Thyroid gland (tissue), 4 donors: ENCODE measurements at regions not wholly inside any gene's neighbourhood (a gene's known extent, or its start where the extent isn't known, plus 50 kb on each side); places are given as distances from the start of the nearest gene placed in this dataset.
"Not testable (repeated sequence)": the region's sequence is repeated elsewhere in the genome, so short reads cannot be mapped to it uniquely, and the experiment has no call there.

Experiments
- DNase-seq, 2 donors: peaks; one replicate each; pipeline ENCODE4 v3.0.0-alpha.2; 2019
- H3K27ac ChIP-seq, 3 donors: fragments of 200-600 bp; sonication (generic); 1 replicate in 2 of 3; 2 replicates in 1 of 3; pipeline ENCODE4 v1.5.1; 2016 to 2019; ENCODE audit warnings: mild to moderate bottlenecking in 1 of 3, moderate library complexity in 1 of 3
- H3K27me3 ChIP-seq: fragments of 200-600 bp; sonication (generic); one replicate; pipeline ENCODE4 v1.5.1; 2019
- H3K36me3 ChIP-seq, 2 donors: fragments of 200-600 bp; sonication (generic); one replicate each; pipeline ENCODE4 v1.5.1; 2016 to 2019
- H3K4me1 ChIP-seq, 2 donors: fragments of 200-600 bp; sonication (generic); one replicate each; pipeline ENCODE4 v1.5.1; 2017 to 2019
- H3K4me3 ChIP-seq, 3 donors: fragments of 200-600 bp; sonication (generic); replicated peaks in 1 of 3; 1 replicate in 2 of 3; 2 replicates in 1 of 3; pipeline ENCODE4 v1.5.1; 2016; ENCODE audit warnings: mild to moderate bottlenecking in 1 of 3
- H3K9me3 ChIP-seq: fragments of 200-600 bp; sonication (generic); one replicate; pipeline ENCODE4 v1.5.1; 2017
- CTCF ChIP-seq, 6 experiments: fragments of 200-600 bp in 3 of 6; fragments of 450-650 bp in 3 of 6; sonication (generic) in 3 of 6; IDR thresholded peaks; one replicate each; pipeline ENCODE4 v1.5.1; 2016 to 2019; ENCODE audit warnings: antibody characterized with exemption in 6 of 6, mild to moderate bottlenecking in 2 of 6, inconsistent platforms in 1 of 6, moderate library complexity in 1 of 6
- POLR2A ChIP-seq, 2 donors: fragments of 450-650 bp; IDR thresholded peaks; one replicate each; pipeline ENCODE4 v1.6.1; 2017; ENCODE audit warnings: antibody characterized with exemption in 2 of 2, mild to moderate bottlenecking in 2 of 2, moderate library complexity in 1 of 2
- WGBS, 2 donors: methylation state at CpG; one replicate each; pipeline ENCODE4 v1.1.5; 2017; 5-methylcytosine and 5-hydroxymethylcytosine counted together
- intact Hi-C: fragments of 100-400 bp; cut with DNase I; formaldehyde crosslinking; loops from one replicate; pipeline ENCODE4 v1.15.1; 2023

GRCh38 chr6:167557675-167558074 lies 232.8 kb downstream of the TTLL2 start:
- H3K27me3 ChIP-seq, result no peaks in the 10 kb centered on the region
- H3K4me3 ChIP-seq, result no peak overlapping the region
- no peaks in the 10 kb centered on the region for H3K4me1 ChIP-seq
- DNase-seq, result no peak
- intact Hi-C loops, result no loop called here
- H3K36me3 ChIP-seq, result no peaks in the 10 kb centered on the region
- no peak overlapping the region for H3K27ac ChIP-seq
- WGBS, 2 donors, result 92 to 94% methylated on average over 5 of the region's 5 CpGs
- no peaks in the 10 kb centered on the region for H3K9me3 ChIP-seq
- TF ChIP-seq POLR2A (IDR thresholded peaks at IDR 0.05), result no peak
- no peak for TF ChIP-seq CTCF (IDR thresholded peaks at IDR 0.05)

GRCh38 chr6:167558246-167559177 lies 233.6 kb downstream of the TTLL2 start:
- Histone ChIP-seq H3K4me3 (no peak overlapping the region), H3K27ac (no peak overlapping the region), H3K9me3 (no peaks in the 10 kb centered on the region), H3K4me1 (no peaks in the 10 kb centered on the region), H3K27me3 (no peaks in the 10 kb centered on the region), H3K36me3 (no peaks in the 10 kb centered on the region)
- TF ChIP-seq CTCF (IDR thresholded peaks at IDR 0.05) (no peak), POLR2A (IDR thresholded peaks at IDR 0.05) (no peak)
- WGBS, 2 donors, result 82 to 85% methylated on average over 13 to 14 of the region's 14 CpGs
- no peak for DNase-seq
- intact Hi-C loops, result no loop called here

GRCh38 chr6:167559675-167560479 lies 235.0 kb downstream of the TTLL2 start:
- peak in 1 of 2 donors; percentile 14 for DNase-seq
- H3K36me3 ChIP-seq, result no peaks in the 10 kb centered on the region
- H3K4me1 ChIP-seq, result no peaks in the 10 kb centered on the region
- H3K27ac ChIP-seq, result no peak overlapping the region
- 81 to 86% methylated on average over 15 of the region's 15 CpGs for WGBS, 2 donors
- H3K27me3 ChIP-seq, result no peaks in the 10 kb centered on the region
- no peaks in the 10 kb centered on the region for H3K9me3 ChIP-seq
- no peak overlapping the region for H3K4me3 ChIP-seq
- intact Hi-C loops, result no loop called here
- no peak for TF ChIP-seq POLR2A (IDR thresholded peaks at IDR 0.05)
- TF ChIP-seq CTCF (IDR thresholded peaks at IDR 0.05), result no peak

- H3K27ac ChIP-seq, result no peak overlapping the region
- 91 to 95% methylated on average over 12 to 13 of the region's 13 CpGs for WGBS, 2 donors
- intact Hi-C loops, result no loop called here
Measured at GRCh38 chr6:167560673-167561569, 236.0 kb downstream of the TTLL2 start.

GRCh38 chr6:167562862-167563261 lies 238.0 kb downstream of the TTLL2 start:
- intact Hi-C loops, H3K27me3 ChIP-seq, H3K9me3 ChIP-seq, DNase-seq, H3K36me3 ChIP-seq, H3K27ac ChIP-seq, H3K4me3 ChIP-seq: not testable (repeated sequence)
- H3K4me1 ChIP-seq, result peaks cover 4 to 11% of the 10 kb centered on the region in 2 donors
- WGBS, 2 donors, result 79 to 83% methylated on average over 6 of the region's 6 CpGs

More at GRCh38 chr6:167560673-167561569, 236.0 kb downstream of the TTLL2 start:
- H3K27me3 ChIP-seq, result no peaks in the 10 kb centered on the region
- no peak for DNase-seq
- H3K4me3 ChIP-seq, result no peak overlapping the region
- peaks cover 3 to 4% of the 10 kb centered on the region in 2 donors for H3K4me1 ChIP-seq
- no peaks in the 10 kb centered on the region for H3K36me3 ChIP-seq
- no peaks in the 10 kb centered on the region for H3K9me3 ChIP-seq
- TF ChIP-seq POLR2A (IDR thresholded peaks at IDR 0.05), result no peak
- no peak for TF ChIP-seq CTCF (IDR thresholded peaks at IDR 0.05)
